ENCODE measurements at regions not wholly inside any gene's neighbourhood (a gene's known extent, or its start where the extent isn't known, plus 50 kb on each side); places are given as distances from the start of the nearest gene placed in this dataset.
"Not testable (repeated sequence)": the region's sequence is repeated elsewhere in the genome, so short reads cannot be mapped to it uniquely, and the experiment has no call there.

GRCh38 chr7:67371429-67372305, 375.0 kb downstream of the TYW1 start:
- no peaks in the 10 kb centered on the region for H3K27me3 ChIP-seq
- H3K4me1 ChIP-seq, result no peaks in the 10 kb centered on the region
- intact Hi-C loops (cut with DNase I), result no loop called here
- H3K9ac ChIP-seq (ENCODE audit: low read depth in 2 of 2, low read length in 2 of 2), result no peak overlapping the region
- peak; percentile 69 for TF ChIP-seq CTCF (IDR thresholded peaks at IDR 0.05)
- no peaks in the 10 kb centered on the region for H3K9me3 ChIP-seq
- H3K27ac ChIP-seq, result no peak overlapping the region
- peak; percentile 56 for DNase-seq
- no peak overlapping the region for H3K4me3 ChIP-seq
- H3K36me3 ChIP-seq, result no peaks in the 10 kb centered on the region

- intact Hi-C loops (cut with DNase I); H3K9ac ChIP-seq (ENCODE audit: low read depth in 2 of 2, low read length in 2 of 2); H3K4me1 ChIP-seq; DNase-seq; H3K27ac ChIP-seq; H3K27me3 ChIP-seq; H3K4me3 ChIP-seq; H3K36me3 ChIP-seq; H3K9me3 ChIP-seq: not testable (repeated sequence)
Observed at GRCh38 chr7:67373389-67373788, 376.8 kb downstream of the TYW1 start.

GRCh38 chr7:67375427-67375826, 378.8 kb downstream of the TYW1 start:
- Histone ChIP-seq H3K9me3 (no peaks in the 10 kb centered on the region), H3K4me1 (no peaks in the 10 kb centered on the region), H3K27me3 (no peaks in the 10 kb centered on the region), H3K27ac (no peak overlapping the region), H3K36me3 (no peaks in the 10 kb centered on the region), H3K9ac (ENCODE audit: low read depth in 2 of 2, low read length in 2 of 2) (no peak overlapping the region), H3K4me3 (no peak overlapping the region)
- TF ChIP-seq CTCF (IDR thresholded peaks at IDR 0.05), result no peak
- DNase-seq, result no peak
- intact Hi-C loops (cut with DNase I), result no loop called here

GRCh38 chr7:67377939-67378862, 381.6 kb downstream of the TYW1 start:
- Histone ChIP-seq H3K4me3 (no peak overlapping the region), H3K27me3 (no peaks in the 10 kb centered on the region), H3K9me3 (no peaks in the 10 kb centered on the region), H3K36me3 (no peaks in the 10 kb centered on the region), H3K27ac (no peak overlapping the region), H3K9ac (ENCODE audit: low read depth in 2 of 2, low read length in 2 of 2) (no peak overlapping the region), H3K4me1 (no peaks in the 10 kb centered on the region)
- peak; percentile 82 for TF ChIP-seq CTCF (IDR thresholded peaks at IDR 0.05)
- intact Hi-C loops (cut with DNase I), result no loop called here
- peak; percentile 57 for DNase-seq

- intact Hi-C loops (cut with DNase I), result no loop called here
- H3K9ac ChIP-seq (ENCODE audit: low read depth in 2 of 2, low read length in 2 of 2), result no peak overlapping the region
- DNase-seq, result no peak
- H3K4me3 ChIP-seq, result no peak overlapping the region
- H3K36me3 ChIP-seq, result no peaks in the 10 kb centered on the region
- H3K27ac ChIP-seq, result no peak overlapping the region
- no peak for TF ChIP-seq CTCF (IDR thresholded peaks at IDR 0.05)
- H3K27me3 ChIP-seq, result no peaks in the 10 kb centered on the region
- H3K9me3 ChIP-seq, result no peaks in the 10 kb centered on the region
- H3K4me1 ChIP-seq, result no peaks in the 10 kb centered on the region
Observed at GRCh38 chr7:67380326-67380725, 383.7 kb downstream of the TYW1 start.

All from colonic mucosa (tissue), 4 donors.